NCI-H774 (cell line): ENCODE measurements at regions not wholly inside any gene's neighbourhood (a gene's known extent, or its start where the extent isn't known, plus 50 kb on each side); places are given as distances from the start of the nearest gene placed in this dataset.
"Not testable (repeated sequence)": the region's sequence is repeated elsewhere in the genome, so short reads cannot be mapped to it uniquely, and the experiment has no call there.

Experiments used
- DNase-seq: peaks from one replicate; lab custom pipeline; 2025; lab: John Stamatoyannopoulos, UW

GRCh38 chr17:72366626-72367025 is 245.8 kb downstream of the SOX9 start:
- DNase-seq, result no peak

DNA sequence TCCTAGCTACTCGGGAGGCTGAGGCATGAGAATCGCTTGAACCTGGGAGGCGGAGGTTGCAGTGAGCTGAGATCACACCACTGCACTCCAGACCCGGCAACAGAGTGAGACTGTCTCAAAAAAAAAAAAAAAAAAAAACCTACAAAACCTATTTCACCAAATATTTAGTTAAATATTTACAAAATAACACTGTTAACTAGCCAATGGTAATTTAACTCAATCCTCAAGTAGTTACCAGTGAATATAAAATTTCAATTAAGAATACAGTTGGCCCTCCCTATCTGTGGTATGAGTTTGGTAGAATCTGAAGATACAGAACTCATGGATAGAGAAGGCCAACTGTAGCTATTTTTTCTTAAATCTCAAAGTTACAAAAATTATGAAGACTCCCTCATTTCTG is 247.4 kb downstream of the SOX9 start:
- no peak for DNase-seq

DNA sequence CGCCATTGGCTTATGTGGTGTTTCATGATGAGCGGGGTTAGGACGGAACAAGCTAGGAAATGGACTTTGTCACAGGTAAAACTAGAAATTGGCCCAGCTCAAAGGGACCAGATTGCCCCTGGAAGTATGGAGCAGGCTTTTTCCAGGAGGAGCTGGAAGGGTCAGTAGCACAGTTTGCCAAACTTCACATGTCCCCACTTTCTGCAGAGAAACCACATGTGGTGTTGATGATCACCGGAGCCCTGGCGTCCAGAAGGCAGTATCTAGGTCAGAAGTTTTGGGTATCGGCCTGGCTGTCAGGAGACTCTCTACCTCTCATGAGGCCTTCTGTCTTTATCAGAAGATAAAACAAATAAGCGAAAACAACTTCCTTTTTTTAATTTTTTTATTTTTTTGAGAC is 248.5 kb downstream of the SOX9 start:
- DNase-seq, result no peak

DNA sequence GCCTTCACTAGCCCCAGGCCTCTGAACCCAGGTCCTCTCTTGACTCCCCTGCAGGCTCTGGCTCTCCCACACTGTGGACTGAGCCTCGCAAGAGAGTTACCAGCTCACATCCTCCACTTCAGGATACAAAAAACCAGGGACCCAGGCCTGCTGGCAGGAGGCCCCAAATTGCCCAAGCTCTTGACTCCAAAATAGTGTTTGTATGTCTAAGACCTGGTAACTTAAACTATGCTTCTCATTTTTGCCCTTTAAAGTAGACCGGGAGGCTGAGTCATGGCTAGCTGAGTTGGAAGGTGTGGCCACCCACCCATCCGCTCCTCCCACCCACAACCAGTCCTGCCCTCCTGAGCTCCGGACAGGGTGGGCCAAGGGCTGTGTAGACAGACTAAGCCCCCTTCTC is 250.0 kb downstream of the SOX9 start:
- DNase-seq, result no peak

GRCh38 chr17:72372185-72372584 is 251.4 kb downstream of the SOX9 start:
- no peak for DNase-seq

DNA sequence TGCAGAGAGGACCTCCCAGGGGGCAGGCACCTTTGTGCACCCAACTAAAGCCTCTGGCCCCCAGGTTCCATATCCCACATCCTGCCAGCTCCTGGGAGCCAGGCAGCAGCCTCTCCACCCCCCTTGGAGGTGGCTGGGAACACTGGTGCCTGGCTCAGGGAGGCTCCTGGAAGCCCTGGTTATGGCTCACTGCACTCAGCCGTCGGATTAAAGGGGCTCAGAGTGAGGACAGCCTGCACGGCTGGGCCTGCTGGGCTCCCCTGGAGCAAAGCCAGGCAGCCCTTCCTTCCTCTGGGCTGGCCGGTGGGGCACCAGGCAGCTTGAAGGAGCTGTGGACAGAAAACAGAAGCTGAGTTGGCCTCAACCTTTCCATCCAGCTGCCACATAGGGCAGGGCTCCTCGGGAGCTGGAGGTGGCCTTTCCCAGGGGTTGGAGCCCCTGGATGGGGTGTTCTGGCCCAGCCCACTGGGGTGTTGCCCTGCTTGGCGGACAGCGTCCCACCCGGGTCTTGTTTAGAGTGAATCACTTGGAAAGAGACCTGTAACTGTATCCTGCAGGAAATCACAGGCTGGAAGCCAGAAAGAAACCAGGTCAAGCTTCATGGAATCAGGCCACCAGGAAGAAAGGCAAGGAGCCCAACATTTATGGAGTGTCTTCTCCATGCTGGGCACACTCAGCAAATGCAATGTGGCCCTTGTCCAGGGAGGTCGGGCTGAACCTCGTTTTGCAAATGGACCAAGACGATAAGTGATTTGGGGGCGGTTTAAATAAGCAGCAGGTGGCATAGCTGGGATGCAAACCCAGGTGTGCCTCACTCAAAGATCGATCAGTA is 253.3 kb downstream of the SOX9 start:
- DNase-seq, result no peak

GRCh38 chr17:72376526-72377345 is 255.9 kb downstream of the SOX9 start:
- no peak for DNase-seq

DNA sequence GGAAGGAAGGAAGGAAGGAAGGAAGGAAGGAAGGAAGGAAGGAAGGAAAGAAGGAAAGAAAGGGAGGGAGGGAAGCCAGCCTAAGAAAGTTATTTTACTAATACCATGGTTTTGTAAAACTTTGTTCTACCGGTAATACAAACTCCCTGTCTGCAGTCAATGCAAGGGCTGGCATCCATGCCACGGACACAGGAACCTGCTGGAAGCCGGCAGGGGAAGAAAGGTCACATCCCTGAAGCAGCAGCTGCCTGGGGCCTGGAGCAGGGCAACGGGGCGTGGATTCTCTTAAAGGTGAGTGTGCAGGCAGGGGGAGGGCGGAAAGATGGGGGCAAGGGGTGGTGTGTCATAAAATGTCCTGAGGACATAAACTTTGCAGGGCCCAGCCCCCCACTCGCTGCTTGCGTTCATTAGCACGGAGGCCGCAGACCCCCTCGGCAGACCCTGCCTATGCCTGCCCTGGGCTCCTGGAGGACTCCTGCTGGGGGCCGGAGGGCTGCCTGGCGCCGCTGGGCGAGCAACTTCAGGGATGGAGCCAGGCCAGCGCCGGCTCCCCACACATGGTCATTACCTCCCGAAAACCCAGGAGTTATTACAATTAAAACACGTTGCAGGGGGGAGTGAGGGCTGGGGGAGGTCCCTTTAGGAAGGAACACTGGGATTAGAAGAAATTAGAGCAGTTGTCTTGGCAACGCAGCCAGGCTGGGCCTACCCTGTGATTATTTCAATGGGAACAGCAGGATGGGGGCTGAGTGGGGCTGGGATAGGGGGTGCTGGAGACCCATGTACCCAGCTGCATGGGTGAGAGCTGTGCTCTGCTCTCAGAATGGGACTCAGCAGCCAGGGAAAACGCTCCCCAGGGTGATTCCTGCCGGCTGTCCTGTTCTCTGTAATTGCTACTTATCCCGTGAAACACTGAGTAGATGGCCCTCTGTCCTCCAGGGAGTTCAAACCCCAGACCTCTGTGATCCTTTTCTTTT is 257.9 kb downstream of the SOX9 start:
- no peak for DNase-seq

DNA sequence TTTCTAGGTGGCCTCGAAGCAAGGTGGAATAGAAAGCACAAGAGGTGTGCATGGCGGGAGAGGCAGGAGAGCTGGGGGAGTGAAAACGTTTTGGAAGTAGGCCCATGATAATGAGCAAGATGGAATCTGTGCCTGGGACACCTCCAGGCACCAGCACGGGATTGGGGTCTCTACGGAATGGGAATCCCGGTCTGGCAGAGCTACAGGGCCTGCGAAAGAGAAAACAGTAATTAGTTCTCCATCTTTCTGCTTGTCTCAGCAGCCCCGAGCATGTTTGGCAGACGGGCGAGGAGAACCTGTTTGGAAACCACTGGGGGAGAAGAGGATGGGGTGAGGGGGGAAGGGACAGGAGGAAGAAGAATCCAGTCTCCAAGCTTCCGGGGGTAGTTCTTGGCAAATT is 258.7 kb downstream of the SOX9 start:
- DNase-seq, result no peak

DNA sequence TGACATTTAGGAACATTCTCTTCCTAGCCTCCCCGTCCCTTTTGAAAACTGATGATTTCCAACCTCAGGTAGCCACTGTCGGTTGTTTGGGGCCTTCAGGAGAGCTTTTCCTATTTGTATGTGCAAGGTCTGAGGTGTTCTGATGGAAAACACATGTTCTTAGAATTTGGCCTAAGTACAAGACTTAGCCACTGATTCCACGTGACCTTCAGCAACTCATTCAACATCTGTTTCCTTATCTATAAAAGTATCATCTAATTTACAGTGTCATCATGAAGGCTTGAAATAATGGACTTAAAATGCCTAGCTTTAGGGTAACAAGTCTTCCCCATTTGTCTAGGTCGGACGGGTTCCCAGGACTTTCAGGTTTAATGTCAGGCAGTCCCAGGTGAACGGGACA is 259.3 kb downstream of the SOX9 start:
- DNase-seq, result no peak

- no peak for DNase-seq
Measured at GRCh38 chr17:72380737-72381136, 259.9 kb downstream of the SOX9 start.

- no peak for DNase-seq
Measured at GRCh38 chr17:72381597-72382397, 261.0 kb downstream of the SOX9 start.

DNA sequence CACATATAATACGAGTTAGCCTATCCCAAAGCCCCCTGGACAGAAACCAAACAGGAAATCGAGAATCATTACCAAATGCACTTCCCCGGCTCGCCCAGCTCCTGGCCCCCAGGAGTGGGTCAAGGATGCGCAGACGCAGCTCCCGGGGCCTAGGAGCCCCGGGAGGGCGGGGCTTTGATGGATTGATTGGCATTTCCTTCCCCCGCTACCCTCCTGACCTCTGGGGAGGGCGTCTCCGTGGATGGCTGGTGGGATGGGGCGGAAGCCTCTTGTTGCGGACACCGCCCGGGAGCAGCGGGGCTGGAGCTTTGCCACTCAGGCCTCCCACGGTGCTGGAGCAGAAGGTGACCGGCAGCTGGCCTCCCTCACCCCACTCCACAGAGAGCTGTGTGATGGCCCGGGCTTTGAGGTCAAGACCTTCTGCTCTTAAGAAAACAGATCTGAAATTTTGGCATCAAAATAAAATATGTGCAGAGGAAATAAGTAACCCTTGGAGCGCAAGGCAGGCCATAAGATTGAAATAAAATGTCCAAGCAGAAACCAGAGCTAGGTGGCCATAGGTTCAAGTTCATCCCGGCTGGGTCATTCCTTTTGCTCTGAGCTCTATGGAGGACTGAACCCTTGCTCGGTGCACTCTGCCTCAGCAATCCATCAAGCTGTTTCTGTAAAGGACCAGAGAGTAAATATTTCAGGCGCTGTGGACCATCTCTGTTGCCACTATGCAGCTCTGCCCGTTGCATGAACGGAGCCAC is 262.3 kb downstream of the SOX9 start:
- DNase-seq, result no peak

GRCh38 chr17:72385475-72385874 is 264.7 kb downstream of the SOX9 start:
- DNase-seq, result no peak

DNA sequence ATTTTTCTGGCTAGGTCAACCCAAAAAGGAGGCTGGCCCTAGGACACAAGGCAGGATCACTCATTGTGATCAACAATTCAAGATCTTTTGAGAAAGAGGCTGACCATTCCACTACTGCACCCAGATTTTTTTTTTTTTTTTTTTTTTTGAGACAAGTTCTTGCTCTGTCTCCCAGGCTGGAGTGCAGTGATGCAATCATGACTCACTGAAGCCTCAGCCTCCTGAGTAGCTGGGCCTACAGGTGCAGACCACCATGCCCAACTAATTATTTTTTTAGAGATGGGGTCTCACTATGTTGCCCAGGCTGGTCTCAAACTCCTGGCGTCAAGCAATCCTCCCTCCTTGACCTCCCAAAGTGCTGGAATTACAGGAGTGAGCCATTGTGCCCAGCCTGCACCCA is 265.4 kb downstream of the SOX9 start:
- not testable (repeated sequence) for DNase-seq

DNA sequence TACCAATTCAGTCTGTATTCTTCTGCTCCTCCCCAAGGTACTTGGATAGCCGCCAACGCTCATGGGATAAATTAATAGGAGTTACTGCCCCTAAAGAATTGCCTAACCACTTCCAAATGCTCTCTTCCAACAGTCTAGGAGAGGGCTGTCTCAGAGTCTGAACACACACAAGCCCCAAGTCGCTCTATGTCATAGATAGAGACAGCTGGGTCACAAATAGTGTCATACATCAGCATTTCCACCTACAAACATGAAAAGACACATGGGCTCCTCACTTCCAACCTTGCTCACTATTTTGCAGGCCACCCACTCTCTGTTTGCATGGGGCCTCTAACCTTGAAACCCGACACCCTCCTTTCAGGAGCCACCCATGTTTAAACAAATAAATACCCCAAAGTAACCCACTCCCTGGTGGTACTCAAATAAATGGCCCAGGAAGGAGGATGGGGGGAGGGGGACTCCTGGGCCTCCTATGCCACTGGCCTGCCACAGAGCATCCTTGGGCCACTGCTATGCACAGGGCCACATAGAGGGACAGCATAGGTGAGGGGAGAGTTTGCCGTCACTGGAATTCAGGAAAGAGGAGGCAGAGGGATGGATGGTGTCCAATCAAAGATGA is 265.9 kb downstream of the SOX9 start:
- DNase-seq, result no peak

DNA sequence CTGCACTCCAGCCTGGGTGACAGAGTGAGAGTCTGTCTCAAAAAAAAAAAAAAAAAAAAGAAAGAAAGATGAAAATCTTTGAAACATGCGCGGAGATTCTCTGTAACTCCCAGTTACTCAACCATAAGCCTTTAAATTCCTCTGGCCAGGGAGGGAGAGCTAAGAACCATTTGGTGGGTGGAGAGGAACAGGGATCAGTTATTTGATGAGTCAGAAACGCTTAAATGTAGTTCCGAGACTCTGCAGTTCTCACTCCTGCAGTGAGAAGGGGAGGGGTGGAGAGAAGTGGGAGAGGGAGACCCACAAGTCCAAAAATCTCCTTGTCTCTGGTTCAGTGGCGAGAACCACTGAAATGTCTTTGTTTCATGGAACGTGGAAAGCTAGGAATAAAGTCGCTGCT is 266.7 kb downstream of the SOX9 start:
- no peak for DNase-seq

DNA sequence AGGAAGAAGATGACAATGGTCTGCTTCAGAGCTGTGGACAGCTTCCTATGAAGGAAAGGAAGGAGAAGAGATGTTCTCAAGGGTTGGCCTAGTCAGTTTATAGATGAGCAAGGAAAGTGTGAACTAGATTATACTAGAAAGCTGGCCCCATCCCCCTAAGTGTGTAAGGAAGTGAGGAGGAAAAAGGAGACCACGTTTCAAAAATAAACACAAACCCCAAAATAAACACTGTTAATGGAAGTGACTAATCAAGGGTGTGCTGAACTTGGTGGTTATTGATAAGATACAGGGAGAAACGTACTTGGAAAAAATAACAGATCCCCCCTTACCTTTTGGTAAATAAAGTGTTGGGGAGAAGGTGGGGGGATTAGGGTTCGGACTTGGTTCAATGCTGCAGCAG is 267.1 kb downstream of the SOX9 start:
- no peak for DNase-seq

DNA sequence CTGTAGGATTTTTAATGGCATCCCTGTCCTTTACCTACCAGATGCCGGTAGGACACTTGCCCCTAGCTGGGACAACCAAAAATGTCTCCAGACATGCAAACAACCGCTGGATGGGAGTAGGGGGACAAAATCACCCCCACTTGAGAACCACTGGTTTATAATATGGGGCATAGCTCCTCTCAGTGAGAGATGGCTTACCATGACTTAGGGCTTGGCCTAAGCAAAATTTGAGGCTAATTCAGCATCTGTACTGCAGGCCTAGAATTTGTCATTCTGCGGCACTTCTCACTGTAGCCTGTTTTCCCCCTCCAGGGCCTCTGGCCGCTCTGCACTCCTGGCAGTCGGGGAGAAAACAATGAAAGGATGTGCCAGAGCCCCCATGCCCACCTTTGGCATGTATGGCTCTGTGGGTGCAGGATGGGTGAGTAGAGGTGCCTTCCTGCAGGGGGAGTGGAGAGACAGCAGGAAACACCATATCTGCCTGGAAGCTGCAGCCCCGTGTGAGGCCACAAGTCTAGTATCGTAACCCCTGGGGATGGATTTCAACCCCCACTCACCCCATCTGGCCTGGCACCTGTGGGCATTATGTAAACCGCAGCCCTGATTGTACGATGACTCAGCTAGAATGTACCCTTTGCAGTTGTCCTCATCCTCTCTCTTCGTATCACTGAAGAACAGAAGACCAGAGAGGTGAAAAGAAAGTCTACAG is 268.1 kb downstream of the SOX9 start:
- DNase-seq, result no peak
